PC-9 (cell line): ENCODE measurements at regions not wholly inside any gene's neighbourhood (a gene's known extent, or its start where the extent isn't known, plus 50 kb on each side); places are given as distances from the start of the nearest gene placed in this dataset.

Experiments used
- BruUV-seq: library from RNA; stranded (reverse); fragments of 400-500 nt; replicated peaks from 2 replicates; lab custom pipeline; 2021; lab: Mats Ljungman, UMichigan
- CTCF ChIA-PET: fragments of 300-600 bp; sonication (Branson Sonifier 250); formaldehyde crosslinking; loops from one replicate; lab custom pipeline; 2022; ENCODE audit warnings: antibody characterized with exemption; lab: Charles Lee
- POLR2A ChIA-PET: fragments of 300-600 bp; sonication (Branson Sonifier 250); formaldehyde crosslinking; loops from one replicate; lab custom pipeline; 2022; ENCODE audit warnings: antibody characterized with exemption; ENCODE audit not compliant: unreplicated experiment; lab: Charles Lee
- DNase-seq, 2 experiments: peaks; one replicate each; pipeline versions ENCODE4 v3.0.0 to v3.0.0-alpha.2; 2015 to 2022; ENCODE audit warnings: mixed read lengths in 1 of 2
- H2AFZ ChIP-seq: fragments of 200-600 bp; sonication (generic); 2 replicates; pipeline ENCODE4 v1.8.1; 2017; ENCODE audit warnings: antibody characterized with exemption
- H3F3A ChIP-seq: fragments of 200-600 bp; sonication (generic); 2 replicates; pipeline ENCODE4 v1.8.1; 2017; ENCODE audit warnings: antibody characterized with exemption, mild to moderate bottlenecking, low read depth; ENCODE audit not compliant: insufficient read depth
- H3K27ac ChIP-seq: fragments of 200-600 bp; sonication (generic); 2 replicates; pipeline ENCODE4 v1.6.1; 2016; ENCODE audit warnings: mixed run types
- H3K27me3 ChIP-seq: fragments of 200-600 bp; sonication (generic); 2 replicates; pipeline ENCODE4 v1.6.1; 2016; ENCODE audit warnings: low read depth, mixed run types; ENCODE audit not compliant: insufficient read depth
- H3K36me3 ChIP-seq: fragments of 200-600 bp; sonication (generic); 2 replicates; pipeline ENCODE4 v1.6.1; 2016; ENCODE audit warnings: low read depth, mixed run types
- H3K4me1 ChIP-seq: fragments of 200-600 bp; sonication (generic); replicated peaks from 2 replicates; pipeline ENCODE4 v1.6.1; 2016; ENCODE audit warnings: mixed run types; ENCODE audit not compliant: insufficient read depth
- H3K4me2 ChIP-seq: fragments of 200-600 bp; sonication (generic); 2 replicates; pipeline ENCODE4 v1.6.1; 2017; ENCODE audit warnings: mixed run types
- H3K4me3 ChIP-seq: fragments of 200-600 bp; sonication (generic); 2 replicates; pipeline ENCODE4 v1.6.1; 2016; ENCODE audit warnings: mixed run types
- H3K79me2 ChIP-seq: fragments of 200-600 bp; sonication (generic); 2 replicates; pipeline ENCODE4 v1.6.1; 2017; ENCODE audit warnings: low read depth, mixed run types
- H3K9me2 ChIP-seq: fragments of 200-600 bp; sonication (generic); 2 replicates; pipeline ENCODE4 v1.8.1; 2017; ENCODE audit warnings: mild to moderate bottlenecking; ENCODE audit not compliant: insufficient read depth
- H3K9me3 ChIP-seq: fragments of 200-600 bp; sonication (generic); 2 replicates; pipeline ENCODE4 v1.8.1; 2016; ENCODE audit warnings: low read depth; ENCODE audit not compliant: insufficient read depth
- H4K20me1 ChIP-seq: fragments of 200-600 bp; sonication (generic); 2 replicates; pipeline ENCODE4 v1.8.1; 2017; ENCODE audit not compliant: insufficient read depth
- CTCF ChIP-seq: fragments of 200-600 bp; sonication (generic); conservative IDR thresholded peaks from 2 replicates; pipeline ENCODE4 v1.6.1; 2017; ENCODE audit warnings: mixed run types, antibody characterized with exemption, mild to moderate bottlenecking, moderate library complexity
- EZH2 ChIP-seq: fragments of 200-600 bp; sonication (generic); IDR thresholded peaks from 2 replicates; pipeline ENCODE4 v1.8.0; 2017; ENCODE audit warnings: antibody characterized with exemption, low read depth
- intact Hi-C: fragments of 100-400 bp; cut with micrococcal nuclease; formaldehyde crosslinking; loops from one replicate; pipeline ENCODE4 v1.10.0; 2022; ENCODE audit not compliant: unreplicated experiment

- H3K27me3 ChIP-seq, result peaks cover 20% of the 10 kb centered on the region; the same call in 1 of the 2 replicates
- no TSS peak for BruUV-seq
- TF ChIP-seq CTCF (no peak), EZH2 (no peak)
- no peaks in the 10 kb centered on the region for H3K36me3 ChIP-seq
- POLR2A ChIA-PET, result no interaction called here
- H3K9me3 ChIP-seq, result no peaks in the 10 kb centered on the region
- H3K4me2 ChIP-seq, result no peak overlapping the region
- H3K79me2 ChIP-seq, result no peaks in the 10 kb centered on the region
- H3K9me2 ChIP-seq, result no peaks in the 10 kb centered on the region
- no peak overlapping the region for H2AFZ ChIP-seq
- CTCF ChIA-PET, result no interaction called here
- no peak for DNase-seq
- H3K4me1 ChIP-seq, result no peaks in the 10 kb centered on the region
- no peak overlapping the region for H3K27ac ChIP-seq
- no peaks in the 10 kb centered on the region for H3F3A ChIP-seq
- H3K4me3 ChIP-seq, result no peak overlapping the region
- no peaks in the 10 kb centered on the region for H4K20me1 ChIP-seq
- intact Hi-C loops, result no loop called here
Observed at GRCh38 chr12:114986178-114986714, 302.3 kb upstream of the TBX3 start.

- Histone ChIP-seq H3K36me3 (no peaks in the 10 kb centered on the region), H3K4me2 (no peak overlapping the region), H3K9me3 (no peaks in the 10 kb centered on the region), H3K4me3 (no peak overlapping the region), H3F3A (no peaks in the 10 kb centered on the region), H4K20me1 (no peaks in the 10 kb centered on the region), H3K9me2 (no peaks in the 10 kb centered on the region), H3K4me1 (no peaks in the 10 kb centered on the region), H3K27me3 (peaks cover 12% of the 10 kb centered on the region; the same call in 1 of the 2 replicates), H2AFZ (no peak overlapping the region), H3K79me2 (no peaks in the 10 kb centered on the region), H3K27ac (no peak overlapping the region)
- no peak for TF ChIP-seq CTCF
- TF ChIP-seq EZH2, result no peak
- CTCF ChIA-PET, result no interaction called here
- no TSS peak for BruUV-seq
- intact Hi-C loops, result no loop called here
- no peak for DNase-seq
- POLR2A ChIA-PET, result no interaction called here
Observed at GRCh38 chr12:114984634-114985061, 300.7 kb upstream of the TBX3 start.

GRCh38 chr12:114982760-114983159 lies 298.8 kb upstream of the TBX3 start:
- Histone ChIP-seq H3K27ac (no peak overlapping the region), H4K20me1 (no peaks in the 10 kb centered on the region), H3F3A (no peaks in the 10 kb centered on the region), H3K27me3 (peaks cover 12% of the 10 kb centered on the region; the same call in 1 of the 2 replicates), H3K9me3 (no peaks in the 10 kb centered on the region), H3K4me1 (no peaks in the 10 kb centered on the region), H3K79me2 (no peaks in the 10 kb centered on the region), H3K4me2 (no peak overlapping the region), H3K9me2 (no peaks in the 10 kb centered on the region), H2AFZ (no peak overlapping the region), H3K36me3 (no peaks in the 10 kb centered on the region), H3K4me3 (no peak overlapping the region)
- intact Hi-C loops, result no loop called here
- POLR2A ChIA-PET, result no interaction called here
- BruUV-seq, result no TSS peak
- no peak for TF ChIP-seq CTCF
- CTCF ChIA-PET, result no interaction called here
- no peak for DNase-seq
